ENCODE measurements at regions not wholly inside any gene's neighbourhood (a gene's known extent, or its start where the extent isn't known, plus 50 kb on each side); places are given as distances from the start of the nearest gene placed in this dataset.

DNA sequence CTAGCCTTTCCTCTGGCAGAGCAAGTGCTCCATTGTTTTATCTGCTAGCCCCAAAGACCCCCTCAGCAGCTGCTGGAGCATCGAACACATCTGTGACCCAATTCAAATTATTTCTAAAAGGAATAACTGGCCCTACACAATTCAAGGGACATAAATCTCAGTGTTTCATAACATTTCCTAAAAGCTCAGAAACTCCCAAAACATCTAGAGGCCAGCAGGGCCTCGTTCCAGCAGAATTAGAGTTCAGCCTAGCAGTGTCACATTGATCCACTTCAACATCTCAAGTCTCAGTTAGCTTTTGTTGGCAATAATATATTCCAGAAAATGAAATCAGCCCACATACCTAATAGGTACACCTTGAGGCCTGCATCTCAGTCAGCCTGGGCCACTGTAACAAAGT, 179.1 kb downstream of the ETAA1 start:
- no peak for TF ChIP-seq POLR2A (IDR thresholded peaks at IDR 0.05)
- no peak for TF ChIP-seq CTCF (IDR thresholded peaks at IDR 0.05)

All from lower leg skin (tissue), 3 donors.